BJ (cell line): ENCODE measurements at regions not wholly inside any gene's neighbourhood (a gene's known extent, or its start where the extent isn't known, plus 50 kb on each side); places are given as distances from the start of the nearest gene placed in this dataset.

Source experiments
- CTCF ChIA-PET: fragments of 350-600 bp; formaldehyde crosslinking; extraction: SDS; loops from one replicate; lab custom pipeline; 2021; ENCODE audit warnings: antibody characterized with exemption, inconsistent platforms; lab: Yijun Ruan, JAX
- POLR2A ChIA-PET: fragments of 300-600 bp; sonication (Branson Sonifier 250); formaldehyde crosslinking; extraction: SDS; loops from one replicate; lab custom pipeline; 2021; ENCODE audit warnings: antibody characterized with exemption; lab: Charles Lee
- DNase-seq: peaks from one replicate; pipeline ENCODE4 v3.0.0-alpha.2; 2011; ENCODE audit warnings: low read depth
- H3K27me3 ChIP-seq: 2 replicates; pipeline ENCODE4 v1.6.0; 2011; ENCODE audit warnings: low read length; ENCODE audit not compliant: control insufficient read depth, insufficient read depth
- H3K36me3 ChIP-seq: 2 replicates; pipeline ENCODE4 v1.5.1; 2011; ENCODE audit warnings: low read length; ENCODE audit not compliant: control insufficient read depth, insufficient read depth
- H3K4me3 ChIP-seq: 2 replicates; pipeline ENCODE4 v1.5.1; 2011; ENCODE audit warnings: low read depth, mild to moderate bottlenecking, control low read depth, low read length
- CTCF ChIP-seq: IDR thresholded peaks from 2 replicates; pipeline ENCODE4 v1.5.1; 2011; ENCODE audit warnings: low read depth, mild to moderate bottlenecking, control low read depth, inconsistent platforms, low read length, moderate library complexity; ENCODE audit not compliant: insufficient read depth

- H3K4me3 ChIP-seq, result no peak overlapping the region
- no peak for TF ChIP-seq CTCF
- DNase-seq, result no peak
- POLR2A ChIA-PET, result no interaction called here
- CTCF ChIA-PET, result interaction anchor here (0.7 kb wide), 1 partner anchor 27 kb away, joined by 3 read pairs; no protein-coding TSS in a partner anchor
- H3K36me3 ChIP-seq, result no peaks in the 10 kb centered on the region
- H3K27me3 ChIP-seq, result no peaks in the 10 kb centered on the region
These were observed 950.7 kb downstream of the MCTP2 start for GRCh38 chr15:95182091-95182490.

DNA sequence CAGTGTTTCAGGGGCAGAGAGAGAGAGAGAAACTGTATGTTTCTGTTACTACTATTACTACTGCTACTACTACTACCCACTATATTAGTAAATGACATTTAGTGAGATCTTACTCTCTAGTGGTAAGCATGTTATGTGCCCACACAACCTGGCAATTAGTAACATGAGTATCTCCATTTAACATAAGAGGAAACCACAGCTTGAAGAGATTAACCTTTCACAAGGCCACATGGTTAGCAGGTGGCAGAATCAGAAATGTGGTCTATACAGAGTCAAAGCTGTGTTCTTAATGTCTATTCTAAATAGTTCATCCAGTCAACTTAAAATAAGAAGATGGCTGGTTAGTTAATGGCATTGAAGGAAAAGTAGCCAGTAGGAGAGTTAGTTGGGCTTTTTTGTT lies 961.6 kb downstream of the MCTP2 start:
- CTCF ChIA-PET, result no interaction called here
- Histone ChIP-seq H3K27me3 (no peaks in the 10 kb centered on the region), H3K36me3 (no peaks in the 10 kb centered on the region), H3K4me3 (no peak overlapping the region)
- DNase-seq, result no peak
- POLR2A ChIA-PET, result no interaction called here
- TF ChIP-seq CTCF, result no peak

DNA sequence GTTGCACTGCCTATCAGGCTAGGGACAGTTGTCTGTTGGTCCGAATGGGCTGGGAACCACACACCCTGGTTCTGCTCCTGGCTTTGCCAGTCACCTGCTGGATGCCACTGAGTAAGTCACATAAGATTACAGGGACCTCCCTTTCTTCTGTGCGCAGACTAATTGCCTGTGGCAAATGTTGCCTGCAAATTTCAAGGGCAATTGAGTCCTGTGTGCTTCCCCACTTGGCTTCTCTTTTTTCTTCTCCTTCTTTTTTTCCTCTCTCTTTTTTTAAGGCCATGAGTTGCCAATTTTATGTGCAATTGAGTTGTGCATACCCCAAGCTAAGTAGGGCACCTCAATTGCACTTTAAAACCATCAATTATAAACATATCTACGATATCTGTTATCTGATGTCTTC lies 963.4 kb downstream of the MCTP2 start:
- no peak for DNase-seq
- ChIA-PET CTCF (no interaction called here), POLR2A (no interaction called here)
- TF ChIP-seq CTCF, result no peak
- no peaks in the 10 kb centered on the region for H3K36me3 ChIP-seq
- H3K4me3 ChIP-seq, result no peak overlapping the region
- no peaks in the 10 kb centered on the region for H3K27me3 ChIP-seq

GRCh38 chr15:95196176-95196915 lies 965.0 kb downstream of the MCTP2 start:
- TF ChIP-seq CTCF, result no peak
- Histone ChIP-seq H3K36me3 (no peaks in the 10 kb centered on the region), H3K4me3 (no peak overlapping the region), H3K27me3 (no peaks in the 10 kb centered on the region)
- DNase-seq, result no peak
- ChIA-PET POLR2A (no interaction called here), CTCF (interaction anchor here (1.6 kb wide), 1 partner anchor 9 kb away, joined by 6 read pairs; no protein-coding TSS in a partner anchor)

GRCh38 chr15:95202569-95203349 lies 971.4 kb downstream of the MCTP2 start:
- CTCF ChIA-PET, result no interaction called here
- POLR2A ChIA-PET, result no interaction called here
- no peak for TF ChIP-seq CTCF

More at GRCh38 chr15:95202569-95203349, 971.4 kb downstream of the MCTP2 start:
- Histone ChIP-seq H3K4me3 (no peak overlapping the region), H3K27me3 (no peaks in the 10 kb centered on the region), H3K36me3 (no peaks in the 10 kb centered on the region)
- DNase-seq, result no peak
